Adrenal gland (tissue), 9 donors: ENCODE measurements at regions not wholly inside any gene's neighbourhood (a gene's known extent, or its start where the extent isn't known, plus 50 kb on each side); places are given as distances from the start of the nearest gene placed in this dataset.

Experiments
- DNase-seq, 7 donors: peaks; one replicate each; pipeline ENCODE4 v3.0.0-alpha.2; 2019 to 2020
- H3K27ac ChIP-seq, 5 donors: fragments of 200-600 bp; sonication (generic) in 4 of 5; 1 replicate in 3 of 5; 2 replicates in 2 of 5; pipeline versions ENCODE4 v1.5.1 to v1.8.0; 2016 to 2020; ENCODE audit warnings: mild to moderate bottlenecking in 1 of 5
- H3K27me3 ChIP-seq: fragments of 200-600 bp; 2 replicates; pipeline ENCODE4 v1.8.0; 2021
- H3K36me3 ChIP-seq, 2 donors: fragments of 200-600 bp; replicated peaks in 1 of 2; 1 replicate in 1 of 2; 2 replicates in 1 of 2; pipeline versions ENCODE4 v1.5.1 to v1.8.0; 2018 to 2022
- H3K4me1 ChIP-seq, 2 donors: fragments of 200-600 bp; replicated peaks in 1 of 2; 1 replicate in 1 of 2; 2 replicates in 1 of 2; pipeline versions ENCODE4 v1.5.1 to v1.8.0; 2018 to 2021
- H3K4me3 ChIP-seq, 4 donors: fragments of 200-600 bp; sonication (generic) in 3 of 4; one replicate each; pipeline ENCODE4 v1.5.1; 2016 to 2018
- H3K9me3 ChIP-seq, 3 donors: fragments of 200-600 bp; sonication (generic) in 1 of 3; replicated peaks in 1 of 3; 1 replicate in 2 of 3; 2 replicates in 1 of 3; pipeline versions ENCODE4 v1.5.1 to v1.8.0; 2016 to 2021
- POLR2A ChIP-seq, 2 donors: fragments of 450-650 bp; IDR thresholded peaks; one replicate each; pipeline ENCODE4 v1.6.1; 2017; ENCODE audit warnings: antibody characterized with exemption in 2 of 2, mild to moderate bottlenecking in 2 of 2, moderate library complexity in 1 of 2
- WGBS, 4 donors: extraction: QIAGEN DNeasy Blood & Tissue Kit in 2 of 4; methylation state at CpG; one replicate each; pipeline versions ENCODE4 v1.1.5 to v1.1.7; 2013 to 2017; 5-methylcytosine and 5-hydroxymethylcytosine counted together
- intact Hi-C, 2 donors: fragments of 100-400 bp; cut with DNase I; formaldehyde crosslinking; loops; one replicate each; pipeline versions ENCODE4 v1.14.1 to v1.15.0; 2022 to 2023
- TF ChIP-seq, protein P1 (sequence below), 6 experiments: fragments of 450-650 bp in 4 of 6; fragments of 200-600 bp in 2 of 6; sonication (generic) in 1 of 6; IDR thresholded peaks; 1 replicate in 5 of 6; 2 replicates in 1 of 6; pipeline versions ENCODE4 v1.5.1 to v1.8.0; 2016 to 2021; ENCODE audit warnings: antibody characterized with exemption in 6 of 6, mild to moderate bottlenecking in 2 of 6, moderate library complexity in 1 of 6
- donor health status: healthy with polysubstance abuse.
- donor health status: Bipolar disorder and iron deficiency.
- donor health status: DM: yes; HTN: yes; CAD: no.
- donor health status: DM: no; HTN: no; CAD: no.
- donor health status: DM: no; HTN: no; CAD: no.

DNA sequence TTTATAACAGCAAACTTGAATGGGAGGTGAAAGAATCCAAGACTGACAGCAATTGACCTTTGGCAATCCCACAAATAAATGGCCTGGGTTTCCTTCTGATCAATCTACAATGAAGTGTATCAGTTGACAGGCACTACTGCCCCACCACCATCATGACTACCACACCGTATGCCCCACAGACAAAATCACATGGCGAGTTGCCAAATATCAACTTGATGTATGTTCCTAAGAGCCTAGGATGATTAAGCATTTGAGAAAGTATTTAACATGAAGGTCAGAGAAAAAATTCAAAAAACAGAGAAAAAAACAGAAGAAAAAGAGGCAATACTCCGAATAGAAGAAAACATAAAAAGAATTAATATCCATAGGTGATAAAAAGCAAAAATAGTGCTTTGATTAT, 215.9 kb upstream of the STAC start:
- no peak overlapping the region for H3K4me3 ChIP-seq
- WGBS, 4 donors = 35 to 46% (median 41%) methylated on average over 3 of the region's 3 CpGs
- no peaks in the 10 kb centered on the region for H3K9me3 ChIP-seq
- no peaks in the 10 kb centered on the region for H3K27me3 ChIP-seq
- DNase-seq = peak in 1 of 7 donors; percentile 3
- intact Hi-C loops = no loop called here
- H3K36me3 ChIP-seq = no peaks in the 10 kb centered on the region
- H3K27ac ChIP-seq = no peak overlapping the region
- TF ChIP-seq POLR2A (IDR thresholded peaks at IDR 0.05) = no peak
- TF ChIP-seq, protein P1, sequence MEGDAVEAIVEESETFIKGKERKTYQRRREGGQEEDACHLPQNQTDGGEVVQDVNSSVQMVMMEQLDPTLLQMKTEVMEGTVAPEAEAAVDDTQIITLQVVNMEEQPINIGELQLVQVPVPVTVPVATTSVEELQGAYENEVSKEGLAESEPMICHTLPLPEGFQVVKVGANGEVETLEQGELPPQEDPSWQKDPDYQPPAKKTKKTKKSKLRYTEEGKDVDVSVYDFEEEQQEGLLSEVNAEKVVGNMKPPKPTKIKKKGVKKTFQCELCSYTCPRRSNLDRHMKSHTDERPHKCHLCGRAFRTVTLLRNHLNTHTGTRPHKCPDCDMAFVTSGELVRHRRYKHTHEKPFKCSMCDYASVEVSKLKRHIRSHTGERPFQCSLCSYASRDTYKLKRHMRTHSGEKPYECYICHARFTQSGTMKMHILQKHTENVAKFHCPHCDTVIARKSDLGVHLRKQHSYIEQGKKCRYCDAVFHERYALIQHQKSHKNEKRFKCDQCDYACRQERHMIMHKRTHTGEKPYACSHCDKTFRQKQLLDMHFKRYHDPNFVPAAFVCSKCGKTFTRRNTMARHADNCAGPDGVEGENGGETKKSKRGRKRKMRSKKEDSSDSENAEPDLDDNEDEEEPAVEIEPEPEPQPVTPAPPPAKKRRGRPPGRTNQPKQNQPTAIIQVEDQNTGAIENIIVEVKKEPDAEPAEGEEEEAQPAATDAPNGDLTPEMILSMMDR (IDR thresholded peaks at IDR 0.05) = no peak
- no peaks in the 10 kb centered on the region for H3K4me1 ChIP-seq

DNA sequence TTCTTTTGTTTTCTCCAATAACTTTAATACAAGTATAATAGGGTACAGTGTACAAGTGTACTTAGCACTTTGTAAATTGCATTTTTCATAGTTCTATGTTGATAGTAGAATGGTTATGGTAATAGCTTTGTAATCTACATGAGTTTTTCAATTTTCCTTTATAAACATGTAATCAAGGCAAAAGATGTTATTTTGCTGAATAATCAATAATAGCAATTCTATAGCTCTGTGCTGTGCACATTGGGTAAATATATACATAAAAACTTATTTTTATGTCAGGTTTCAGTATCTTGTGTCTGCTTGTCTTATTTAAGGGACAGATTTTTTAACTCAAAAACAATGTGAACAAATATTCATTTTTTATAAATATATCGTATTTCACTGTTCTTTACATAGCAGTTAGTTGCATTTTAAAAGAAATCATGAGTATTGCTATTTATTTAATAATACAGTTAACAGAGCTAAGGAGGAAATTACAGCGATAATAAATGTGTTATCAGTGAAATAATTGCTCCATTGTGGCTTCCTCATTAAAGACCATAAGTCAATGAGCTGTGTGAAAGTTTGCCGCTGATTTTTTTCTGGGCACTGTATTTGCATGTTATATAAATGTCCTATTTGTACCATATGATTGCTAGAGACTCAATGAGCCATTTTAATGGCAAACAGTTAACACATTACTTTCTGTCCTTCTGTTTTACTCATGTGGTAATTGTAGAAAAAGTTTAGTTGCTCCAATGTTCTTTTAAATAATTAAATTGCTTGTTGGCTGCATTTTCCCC, 214.6 kb upstream of the STAC start:
- 64 to 84% (median 67%) methylated on average over 3 of the region's 3 CpGs for WGBS, 4 donors
- intact Hi-C loops = no loop called here

DNA sequence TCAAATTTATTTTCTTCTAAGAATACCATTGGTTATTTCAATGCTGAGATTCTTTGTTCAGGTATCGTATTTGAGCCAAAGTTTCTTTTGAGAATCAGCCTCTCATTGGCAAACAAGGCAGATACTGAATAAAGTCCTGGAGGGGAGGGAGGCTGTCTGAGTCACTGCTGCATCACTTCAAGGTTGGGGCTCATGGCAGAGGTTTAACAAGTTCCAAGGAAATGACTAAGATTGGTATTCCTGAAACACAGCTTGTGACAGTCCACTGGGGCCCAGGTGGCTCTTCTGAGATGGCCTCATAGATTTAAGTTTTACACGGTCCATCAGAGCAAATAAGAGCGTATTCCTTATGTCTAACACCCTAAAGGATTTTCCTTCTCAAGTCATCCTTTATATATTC, 213.8 kb upstream of the STAC start:
- H3K9me3 ChIP-seq = no peaks in the 10 kb centered on the region
- DNase-seq = peak; percentile 39 to 75 (median 71)
- H3K36me3 ChIP-seq = no peaks in the 10 kb centered on the region
- intact Hi-C loops = no loop called here
- no peaks in the 10 kb centered on the region for H3K4me1 ChIP-seq
- no peaks in the 10 kb centered on the region for H3K27me3 ChIP-seq
- WGBS, 4 donors = 58 to 69% (median 64%) methylated on average over 3 of the region's 3 CpGs
- H3K4me3 ChIP-seq = no peak overlapping the region
- TF ChIP-seq, protein P1 (IDR thresholded peaks at IDR 0.05) = no peak
- TF ChIP-seq POLR2A (IDR thresholded peaks at IDR 0.05) = no peak
- no peak overlapping the region for H3K27ac ChIP-seq

More for the DNA sequence above, 214.6 kb upstream of the STAC start:
- H3K4me3 ChIP-seq = no peak overlapping the region
- no peaks in the 10 kb centered on the region for H3K9me3 ChIP-seq
- no peak for DNase-seq
- TF ChIP-seq, protein P1 (IDR thresholded peaks at IDR 0.05) = no peak
- no peak for TF ChIP-seq POLR2A (IDR thresholded peaks at IDR 0.05)
- H3K27me3 ChIP-seq = no peaks in the 10 kb centered on the region
- H3K36me3 ChIP-seq = no peaks in the 10 kb centered on the region
- H3K27ac ChIP-seq = no peak overlapping the region
- H3K4me1 ChIP-seq = no peaks in the 10 kb centered on the region

DNA sequence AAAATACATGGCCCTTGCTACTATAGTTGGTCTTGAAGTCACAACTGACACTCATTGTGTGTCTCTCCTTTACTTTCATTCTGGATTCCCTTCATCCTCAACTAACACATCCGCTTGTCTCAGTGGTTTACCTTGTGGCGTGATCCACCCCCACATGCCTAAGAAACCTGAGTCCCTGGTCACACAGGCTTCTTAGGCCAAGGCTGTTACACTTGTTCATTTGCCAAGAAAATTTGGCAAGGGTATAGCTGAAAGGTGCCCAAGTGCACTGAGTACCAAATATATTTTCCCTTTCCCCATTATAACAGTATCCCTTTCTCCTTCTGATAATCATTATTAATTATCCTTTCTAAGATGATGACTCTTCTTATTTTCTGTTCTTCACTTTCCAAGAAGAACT, 207.6 kb upstream of the STAC start:
- TF ChIP-seq, protein P1 (IDR thresholded peaks at IDR 0.05) = no peak
- TF ChIP-seq POLR2A (IDR thresholded peaks at IDR 0.05) = no peak
- no peak for DNase-seq
- 69 to 81% (median 73%) methylated on average over 2 of the region's 2 CpGs for WGBS, 4 donors
- H3K36me3 ChIP-seq = no peaks in the 10 kb centered on the region
- H3K9me3 ChIP-seq = no peaks in the 10 kb centered on the region
- no peak overlapping the region for H3K4me3 ChIP-seq
- H3K27me3 ChIP-seq = no peaks in the 10 kb centered on the region
- no peaks in the 10 kb centered on the region for H3K4me1 ChIP-seq
- intact Hi-C loops = no loop called here
- H3K27ac ChIP-seq = no peak overlapping the region
